HepG2 (cell line): ENCODE measurements at regions not wholly inside any gene's neighbourhood (a gene's known extent, or its start where the extent isn't known, plus 50 kb on each side); places are given as distances from the start of the nearest gene placed in this dataset.

Experiments
- BATF2 ChIP-seq: sonication (generic); formaldehyde crosslinking; IDR thresholded peaks from 2 replicates; pipeline ENCODE4 v1.8.0; 2022; ENCODE audit warnings: mild to moderate bottlenecking, missing genetic modification reagents, moderate library complexity
- ETV6 ChIP-seq: sonication (generic); formaldehyde crosslinking; conservative IDR thresholded peaks from 2 replicates; pipeline ENCODE4 v1.4.0; 2020; ENCODE audit warnings: missing genetic modification reagents
- HIC2 ChIP-seq: sonication (generic); formaldehyde crosslinking; IDR thresholded peaks from 2 replicates; pipeline ENCODE4 v1.9.0; 2022; ENCODE audit warnings: low read depth, missing genetic modification reagents
- HOMEZ ChIP-seq: IDR thresholded peaks from 2 replicates; pipeline ENCODE4 v1.6.1; 2016; ENCODE audit warnings: low read depth
- REL ChIP-seq: sonication (generic); formaldehyde crosslinking; conservative IDR thresholded peaks from 2 replicates; pipeline ENCODE4 v1.8.0; 2022; ENCODE audit warnings: mild to moderate bottlenecking, missing genetic modification reagents, moderate library complexity
- SNAPC5 ChIP-seq: sonication (generic); formaldehyde crosslinking; IDR thresholded peaks from 2 replicates; pipeline ENCODE4 v1.8.1; 2023; ENCODE audit warnings: mild to moderate bottlenecking, missing genetic modification reagents, borderline replicate concordance
- TBX2 ChIP-seq: sonication (generic); formaldehyde crosslinking; IDR thresholded peaks from 2 replicates; pipeline ENCODE4 v1.5.0; 2020; ENCODE audit warnings: missing genetic modification reagents, mild to moderate bottlenecking, borderline replicate concordance
- ZBTB44 ChIP-seq: sonication (generic); formaldehyde crosslinking; IDR thresholded peaks from 2 replicates; pipeline ENCODE4 v1.4.0; 2020; ENCODE audit warnings: missing genetic modification reagents
- ZNF318 ChIP-seq: sonication (generic); formaldehyde crosslinking; IDR thresholded peaks from 2 replicates; pipeline ENCODE4 v1.4.0; 2020; ENCODE audit warnings: mild to moderate bottlenecking, missing genetic modification reagents
- ZNF570 ChIP-seq: sonication (generic); formaldehyde crosslinking; IDR thresholded peaks from 2 replicates; pipeline ENCODE4 v1.4.0; 2020; ENCODE audit warnings: mild to moderate bottlenecking, missing genetic modification reagents, borderline replicate concordance
- ZNF749 ChIP-seq: sonication (generic); formaldehyde crosslinking; IDR thresholded peaks from 2 replicates; pipeline ENCODE4 v1.8.0; 2022; ENCODE audit warnings: mild to moderate bottlenecking, missing genetic modification reagents, moderate library complexity, borderline replicate concordance
- ZNF773 ChIP-seq: sonication (generic); formaldehyde crosslinking; IDR thresholded peaks from 2 replicates; pipeline ENCODE4 v1.4.0; 2020; ENCODE audit warnings: missing genetic modification reagents, borderline replicate concordance
- ZNF780A ChIP-seq: sonication (generic); formaldehyde crosslinking; IDR thresholded peaks from 2 replicates; pipeline ENCODE4 v1.8.0; 2022; ENCODE audit warnings: mild to moderate bottlenecking, missing genetic modification reagents, moderate library complexity

- TF ChIP-seq ZNF773 (CRISPR knock-in tag) (no peak), HIC2 (CRISPR knock-in tag) (peak; percentile 83; the same call in 1 of the 2 replicates), BATF2 (no peak), ZNF780A (CRISPR knock-in tag) (0 out of 2 replicates have a peak, but pooled peaks have one; percentile 15), ZNF570 (CRISPR knock-in tag) (no peak), ZBTB44 (CRISPR knock-in tag) (no peak), ETV6 (CRISPR knock-in tag) (no peak), TBX2 (CRISPR knock-in tag) (peak; percentile 88; the same call in 1 of the 2 replicates), ZNF318 (no peak), SNAPC5 (no peak), REL (CRISPR knock-in tag) (0 out of 2 replicates have a peak, but pooled peaks have one; percentile 17), ZNF749 (CRISPR knock-in tag) (no peak), HOMEZ (0 out of 2 replicates have a peak, but pooled peaks have one; percentile 18)
Observed at GRCh38 chr13:26971990-26972887, 199.4 kb downstream of the USP12 start (continued).
